ENCODE measurements at regions not wholly inside any gene's neighbourhood (a gene's known extent, or its start where the extent isn't known, plus 50 kb on each side); places are given as distances from the start of the nearest gene placed in this dataset.

GRCh38 chr7:54908760-54909438 lies 109.9 kb upstream of the EGFR start:
- no peaks in the 10 kb centered on the region for H3K36me3 ChIP-seq (ENCODE audit: control insufficient read depth in 3 of 3, insufficient read depth in 3 of 3, low read length in 3 of 3)
- no peaks in the 10 kb centered on the region for H3K9me3 ChIP-seq (ENCODE audit: control insufficient read depth in 3 of 3, low read length in 3 of 3)
- peaks cover 0 to 3% (median 0%) of the 10 kb centered on the region in 3 donors for H3K4me1 ChIP-seq (ENCODE audit: control insufficient read depth in 3 of 3, insufficient read depth in 3 of 3, low read length in 3 of 3)
- H3K27me3 ChIP-seq (ENCODE audit: control insufficient read depth in 3 of 3, insufficient read depth in 3 of 3, low read length in 3 of 3), result no peaks in the 10 kb centered on the region
- H3K4me3 ChIP-seq (ENCODE audit: low read length in 3 of 3), result no peak overlapping the region
- H3K9ac ChIP-seq (ENCODE audit: low read depth in 1 of 3, low read length in 3 of 3), result no peak overlapping the region
- no peak overlapping the region for H3K27ac ChIP-seq (ENCODE audit: low read depth, low read length)

- H3K36me3 ChIP-seq (ENCODE audit: control insufficient read depth in 3 of 3, insufficient read depth in 3 of 3, low read length in 3 of 3), result no peaks in the 10 kb centered on the region
- no peak overlapping the region for H3K9ac ChIP-seq (ENCODE audit: low read depth in 1 of 3, low read length in 3 of 3)
- H3K27ac ChIP-seq (ENCODE audit: low read depth, low read length), result no peak overlapping the region
- H3K27me3 ChIP-seq (ENCODE audit: control insufficient read depth in 3 of 3, insufficient read depth in 3 of 3, low read length in 3 of 3), result no peaks in the 10 kb centered on the region
- H3K4me1 ChIP-seq (ENCODE audit: control insufficient read depth in 3 of 3, insufficient read depth in 3 of 3, low read length in 3 of 3), result no peaks in the 10 kb centered on the region
- no peaks in the 10 kb centered on the region for H3K9me3 ChIP-seq (ENCODE audit: control insufficient read depth in 3 of 3, low read length in 3 of 3)
- H3K4me3 ChIP-seq (ENCODE audit: low read length in 3 of 3), result no peak overlapping the region
Observed at GRCh38 chr7:54915870-54916598, 102.8 kb upstream of the EGFR start.

GRCh38 chr7:54917613-54918391 lies 101.0 kb upstream of the EGFR start:
- H3K9me3 ChIP-seq (ENCODE audit: control insufficient read depth in 3 of 3, low read length in 3 of 3), result no peaks in the 10 kb centered on the region
- no peak overlapping the region for H3K4me3 ChIP-seq (ENCODE audit: low read length in 3 of 3)
- H3K27ac ChIP-seq (ENCODE audit: low read depth, low read length), result no peak overlapping the region
- H3K9ac ChIP-seq (ENCODE audit: low read depth in 1 of 3, low read length in 3 of 3), result no peak overlapping the region
- H3K27me3 ChIP-seq (ENCODE audit: control insufficient read depth in 3 of 3, insufficient read depth in 3 of 3, low read length in 3 of 3), result no peaks in the 10 kb centered on the region
- no peaks in the 10 kb centered on the region for H3K36me3 ChIP-seq (ENCODE audit: control insufficient read depth in 3 of 3, insufficient read depth in 3 of 3, low read length in 3 of 3)
- no peaks in the 10 kb centered on the region for H3K4me1 ChIP-seq (ENCODE audit: control insufficient read depth in 3 of 3, insufficient read depth in 3 of 3, low read length in 3 of 3)

GRCh38 chr7:54921116-54921515 lies 97.7 kb upstream of the EGFR start:
- Histone ChIP-seq H3K4me3 (ENCODE audit: low read length in 3 of 3) (no peak overlapping the region), H3K9ac (ENCODE audit: low read depth in 1 of 3, low read length in 3 of 3) (no peak overlapping the region), H3K9me3 (ENCODE audit: control insufficient read depth in 3 of 3, low read length in 3 of 3) (no peaks in the 10 kb centered on the region), H3K27me3 (ENCODE audit: control insufficient read depth in 3 of 3, insufficient read depth in 3 of 3, low read length in 3 of 3) (no peaks in the 10 kb centered on the region), H3K27ac (ENCODE audit: low read depth, low read length) (no peak overlapping the region), H3K36me3 (ENCODE audit: control insufficient read depth in 3 of 3, insufficient read depth in 3 of 3, low read length in 3 of 3) (no peaks in the 10 kb centered on the region), H3K4me1 (ENCODE audit: control insufficient read depth in 3 of 3, insufficient read depth in 3 of 3, low read length in 3 of 3) (no peaks in the 10 kb centered on the region)

- Histone ChIP-seq H3K27ac (ENCODE audit: low read depth, low read length) (no peak overlapping the region), H3K4me3 (ENCODE audit: low read length in 3 of 3) (no peak overlapping the region), H3K4me1 (ENCODE audit: control insufficient read depth in 3 of 3, insufficient read depth in 3 of 3, low read length in 3 of 3) (peaks cover 5 to 8% (median 6%) of the 10 kb centered on the region in 3 donors), H3K27me3 (ENCODE audit: control insufficient read depth in 3 of 3, insufficient read depth in 3 of 3, low read length in 3 of 3) (no peaks in the 10 kb centered on the region), H3K9me3 (ENCODE audit: control insufficient read depth in 3 of 3, low read length in 3 of 3) (no peaks in the 10 kb centered on the region), H3K9ac (ENCODE audit: low read depth in 1 of 3, low read length in 3 of 3) (no peak overlapping the region), H3K36me3 (ENCODE audit: control insufficient read depth in 3 of 3, insufficient read depth in 3 of 3, low read length in 3 of 3) (no peaks in the 10 kb centered on the region)
Observed at GRCh38 chr7:54931532-54931931, 87.3 kb upstream of the EGFR start.

- peak overlapping the region; percentile 62 to 70 (median 63) for H3K4me3 ChIP-seq (ENCODE audit: low read length in 3 of 3)
- no peaks in the 10 kb centered on the region for H3K36me3 ChIP-seq (ENCODE audit: control insufficient read depth in 3 of 3, insufficient read depth in 3 of 3, low read length in 3 of 3)
- peaks cover 5 to 8% (median 6%) of the 10 kb centered on the region in 3 donors for H3K4me1 ChIP-seq (ENCODE audit: control insufficient read depth in 3 of 3, insufficient read depth in 3 of 3, low read length in 3 of 3)
- no peaks in the 10 kb centered on the region for H3K27me3 ChIP-seq (ENCODE audit: control insufficient read depth in 3 of 3, insufficient read depth in 3 of 3, low read length in 3 of 3)
- H3K27ac ChIP-seq (ENCODE audit: low read depth, low read length), result no peak overlapping the region
- H3K9me3 ChIP-seq (ENCODE audit: control insufficient read depth in 3 of 3, low read length in 3 of 3), result no peaks in the 10 kb centered on the region
- peak overlapping the region in 2 of 3 donors; percentile 12 to 18 for H3K9ac ChIP-seq (ENCODE audit: low read depth in 1 of 3, low read length in 3 of 3)
Observed at GRCh38 chr7:54932818-54933543, 85.8 kb upstream of the EGFR start.

GRCh38 chr7:54933643-54934042 lies 85.2 kb upstream of the EGFR start:
- H3K27ac ChIP-seq (ENCODE audit: low read depth, low read length), result no peak overlapping the region
- no peaks in the 10 kb centered on the region for H3K9me3 ChIP-seq (ENCODE audit: control insufficient read depth in 3 of 3, low read length in 3 of 3)
- H3K27me3 ChIP-seq (ENCODE audit: control insufficient read depth in 3 of 3, insufficient read depth in 3 of 3, low read length in 3 of 3), result no peaks in the 10 kb centered on the region
- peaks cover 5 to 8% (median 6%) of the 10 kb centered on the region in 3 donors for H3K4me1 ChIP-seq (ENCODE audit: control insufficient read depth in 3 of 3, insufficient read depth in 3 of 3, low read length in 3 of 3)
- H3K9ac ChIP-seq (ENCODE audit: low read depth in 1 of 3, low read length in 3 of 3), result peak overlapping the region in 1 of 3 donors; percentile 12
- no peaks in the 10 kb centered on the region for H3K36me3 ChIP-seq (ENCODE audit: control insufficient read depth in 3 of 3, insufficient read depth in 3 of 3, low read length in 3 of 3)
- H3K4me3 ChIP-seq (ENCODE audit: low read length in 3 of 3), result peak overlapping the region; percentile 62 to 70 (median 63)

GRCh38 chr7:54940748-54941147 lies 78.1 kb upstream of the EGFR start:
- H3K9me3 ChIP-seq (ENCODE audit: control insufficient read depth in 3 of 3, low read length in 3 of 3), result no peaks in the 10 kb centered on the region
- H3K27me3 ChIP-seq (ENCODE audit: control insufficient read depth in 3 of 3, insufficient read depth in 3 of 3, low read length in 3 of 3), result no peaks in the 10 kb centered on the region
- H3K9ac ChIP-seq (ENCODE audit: low read depth in 1 of 3, low read length in 3 of 3), result no peak overlapping the region
- no peak overlapping the region for H3K27ac ChIP-seq (ENCODE audit: low read depth, low read length)
- no peaks in the 10 kb centered on the region for H3K4me1 ChIP-seq (ENCODE audit: control insufficient read depth in 3 of 3, insufficient read depth in 3 of 3, low read length in 3 of 3)
- H3K4me3 ChIP-seq (ENCODE audit: low read length in 3 of 3), result no peak overlapping the region
- H3K36me3 ChIP-seq (ENCODE audit: control insufficient read depth in 3 of 3, insufficient read depth in 3 of 3, low read length in 3 of 3), result no peaks in the 10 kb centered on the region

GRCh38 chr7:54944179-54944578 lies 74.6 kb upstream of the EGFR start:
- Histone ChIP-seq H3K4me3 (ENCODE audit: low read length in 3 of 3) (no peak overlapping the region), H3K27me3 (ENCODE audit: control insufficient read depth in 3 of 3, insufficient read depth in 3 of 3, low read length in 3 of 3) (no peaks in the 10 kb centered on the region), H3K4me1 (ENCODE audit: control insufficient read depth in 3 of 3, insufficient read depth in 3 of 3, low read length in 3 of 3) (no peaks in the 10 kb centered on the region), H3K9me3 (ENCODE audit: control insufficient read depth in 3 of 3, low read length in 3 of 3) (no peaks in the 10 kb centered on the region), H3K27ac (ENCODE audit: low read depth, low read length) (no peak overlapping the region), H3K9ac (ENCODE audit: low read depth in 1 of 3, low read length in 3 of 3) (no peak overlapping the region), H3K36me3 (ENCODE audit: control insufficient read depth in 3 of 3, insufficient read depth in 3 of 3, low read length in 3 of 3) (no peaks in the 10 kb centered on the region)
